ENCODE measurements at regions not wholly inside any gene's neighbourhood (a gene's known extent, or its start where the extent isn't known, plus 50 kb on each side); places are given as distances from the start of the nearest gene placed in this dataset.
A peak's percentile ranks its signal among the peaks of the same experiment; 100 is the strongest.

GRCh38 chr5:122719991-122720746, 54.7 kb upstream of the SNX2 start:
- H3K4me3 ChIP-seq (ENCODE audit: low read depth, low read length), result no peak overlapping the region
- DNase-seq (ENCODE audit: low read depth, low spot score), result no peak
- TF ChIP-seq CTCF (IDR thresholded peaks at IDR 0.05; ENCODE audit: low read depth, low read length), result no peak
- in situ Hi-C loops (cut with HindIII; ENCODE audit: low sequenced_read_pairs), result no loop called here

- H3K4me3 ChIP-seq (ENCODE audit: low read depth, low read length), result no peak overlapping the region
- in situ Hi-C loops (cut with HindIII; ENCODE audit: low sequenced_read_pairs), result no loop called here
- no peak for TF ChIP-seq CTCF (IDR thresholded peaks at IDR 0.05; ENCODE audit: low read depth, low read length)
- DNase-seq (ENCODE audit: low read depth, low spot score), result no peak
Measured at GRCh38 chr5:122721127-122721526, 53.8 kb upstream of the SNX2 start.

- TF ChIP-seq CTCF (IDR thresholded peaks at IDR 0.05; ENCODE audit: low read depth, low read length), result no peak
- in situ Hi-C loops (cut with HindIII; ENCODE audit: low sequenced_read_pairs), result no loop called here
- DNase-seq (ENCODE audit: low read depth, low spot score), result no peak
- no peak overlapping the region for H3K4me3 ChIP-seq (ENCODE audit: low read depth, low read length)
Measured at GRCh38 chr5:122722341-122722740, 52.5 kb upstream of the SNX2 start.

- no peak overlapping the region for H3K4me3 ChIP-seq (ENCODE audit: low read depth, low read length)
- in situ Hi-C loops (cut with HindIII; ENCODE audit: low sequenced_read_pairs), result no loop called here
- DNase-seq (ENCODE audit: low read depth, low spot score), result peak; percentile 85
- no peak for TF ChIP-seq CTCF (IDR thresholded peaks at IDR 0.05; ENCODE audit: low read depth, low read length)
Measured at GRCh38 chr5:122723606-122724352, 51.1 kb upstream of the SNX2 start.
